ENCODE measurements at regions not wholly inside any gene's neighbourhood (a gene's known extent, or its start where the extent isn't known, plus 50 kb on each side); places are given as distances from the start of the nearest gene placed in this dataset.

GRCh38 chrX:39805022-39805421 lies 292.7 kb downstream of the BCOR start:
- H2AFZ ChIP-seq (ENCODE audit: low read depth), result no peak overlapping the region
- peaks cover 3% of the 10 kb centered on the region for H3F3A ChIP-seq (replicated peaks; ENCODE audit: insufficient read depth)
- no peak overlapping the region for H3K4me2 ChIP-seq
- no peaks in the 10 kb centered on the region for H3K9me3 ChIP-seq
- no peaks in the 10 kb centered on the region for H3K36me3 ChIP-seq (replicated peaks in 1 of 2; ENCODE audit: control insufficient read depth in 1 of 2, insufficient read depth in 2 of 2, low read length in 1 of 2)
- no peaks in the 10 kb centered on the region for H3K79me2 ChIP-seq (ENCODE audit: insufficient read depth)
- ChIA-PET CTCF (no interaction called here), POLR2A (no interaction called here)
- H3K9me2 ChIP-seq, result no peaks in the 10 kb centered on the region
- no peak overlapping the region for H3K9ac ChIP-seq
- H4K20me1 ChIP-seq (ENCODE audit: insufficient read depth), result no peaks in the 10 kb centered on the region
- peaks cover 12 to 13% of the 10 kb centered on the region in 2 experiments; a peak in 2 of 4 replicates for H3K4me1 ChIP-seq (ENCODE audit: control insufficient read depth in 1 of 2, insufficient read depth in 2 of 2, low read depth in 1 of 2, low read length in 1 of 2)
- TF ChIP-seq RFX5 (IDR thresholded peaks at IDR 0.05; ENCODE audit: low read length), result no peak
- no peak for TF ChIP-seq IRF3 (IDR thresholded peaks at IDR 0.05; ENCODE audit: low read depth, low read length)
- TF ChIP-seq, protein P1, sequence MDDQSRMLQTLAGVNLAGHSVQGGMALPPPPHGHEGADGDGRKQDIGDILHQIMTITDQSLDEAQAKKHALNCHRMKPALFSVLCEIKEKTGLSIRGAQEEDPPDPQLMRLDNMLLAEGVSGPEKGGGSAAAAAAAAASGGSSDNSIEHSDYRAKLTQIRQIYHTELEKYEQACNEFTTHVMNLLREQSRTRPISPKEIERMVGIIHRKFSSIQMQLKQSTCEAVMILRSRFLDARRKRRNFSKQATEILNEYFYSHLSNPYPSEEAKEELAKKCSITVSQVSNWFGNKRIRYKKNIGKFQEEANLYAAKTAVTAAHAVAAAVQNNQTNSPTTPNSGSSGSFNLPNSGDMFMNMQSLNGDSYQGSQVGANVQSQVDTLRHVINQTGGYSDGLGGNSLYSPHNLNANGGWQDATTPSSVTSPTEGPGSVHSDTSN (IDR thresholded peaks at IDR 0.05), result no peak
- no peak for TF ChIP-seq TCF12 (IDR thresholded peaks at IDR 0.05)
- TF ChIP-seq TAF1 (IDR thresholded peaks at IDR 0.05; ENCODE audit: borderline replicate concordance, low read depth, low read length), result no peak
- TF ChIP-seq JUND (IDR thresholded peaks at IDR 0.05), result no peak
- no peak for TF ChIP-seq CTCF (IDR thresholded peaks at IDR 0.05)
- TF ChIP-seq RCOR1 (IDR thresholded peaks at IDR 0.05; ENCODE audit: low read length), result no peak
- no peak for TF ChIP-seq CHD2 (IDR thresholded peaks at IDR 0.05; ENCODE audit: low read length, partially characterized antibody)
- no peak for TF ChIP-seq MEF2A (IDR thresholded peaks at IDR 0.05; ENCODE audit: borderline replicate concordance, low read depth)
- no peak for TF ChIP-seq ELF1 (IDR thresholded peaks at IDR 0.05)
- TF ChIP-seq FOXJ3 (CRISPR knock-in tag; IDR thresholded peaks at IDR 0.05), result no peak
- H3K4me3 ChIP-seq (ENCODE audit: low read depth in 2 of 2, low read length in 1 of 2), result no peak overlapping the region
- DNase-seq, result no peak
- peaks cover 15% of the 10 kb centered on the region; the same call in 1 of the 2 replicates for H3K27me3 ChIP-seq (ENCODE audit: insufficient read depth)
- H3K27ac ChIP-seq (ENCODE audit: low read depth in 2 of 2, low read length in 1 of 2), result no peak overlapping the region
- 60% methylated on average over 2 of the region's 2 CpGs for WGBS (ENCODE audit: low lambda C conversion rate)

- ChIA-PET POLR2A (no interaction called here), CTCF (no interaction called here)
- no peaks in the 10 kb centered on the region for H4K20me1 ChIP-seq (ENCODE audit: insufficient read depth)
- H3K79me2 ChIP-seq (ENCODE audit: insufficient read depth), result no peaks in the 10 kb centered on the region
- WGBS (ENCODE audit: low lambda C conversion rate), result 72% methylated on average over 5 of the region's 5 CpGs
- DNase-seq, result no peak
- peaks cover 12 to 13% of the 10 kb centered on the region in 2 experiments; a peak in 2 of 4 replicates for H3K4me1 ChIP-seq (ENCODE audit: control insufficient read depth in 1 of 2, insufficient read depth in 2 of 2, low read depth in 1 of 2, low read length in 1 of 2)
- no peaks in the 10 kb centered on the region for H3K9me3 ChIP-seq
- no peak overlapping the region for H2AFZ ChIP-seq (ENCODE audit: low read depth)
- H3K36me3 ChIP-seq (replicated peaks in 1 of 2; ENCODE audit: control insufficient read depth in 1 of 2, insufficient read depth in 2 of 2, low read length in 1 of 2), result no peaks in the 10 kb centered on the region
- H3K9ac ChIP-seq, result no peak overlapping the region
- H3K4me2 ChIP-seq, result no peak overlapping the region
- TF ChIP-seq ELF1 (IDR thresholded peaks at IDR 0.05) (no peak), USF1 (IDR thresholded peaks at IDR 0.05; ENCODE audit: borderline replicate concordance, low read depth) (no peak), USF2 (IDR thresholded peaks at IDR 0.05; ENCODE audit: borderline replicate concordance, low read depth, low read length) (no peak)
- H3K4me3 ChIP-seq (ENCODE audit: low read depth in 2 of 2, low read length in 1 of 2), result no peak overlapping the region
- no peaks in the 10 kb centered on the region for H3K9me2 ChIP-seq
- H3K27me3 ChIP-seq (ENCODE audit: insufficient read depth), result peaks cover 15% of the 10 kb centered on the region; the same call in 1 of the 2 replicates
- H3F3A ChIP-seq (replicated peaks; ENCODE audit: insufficient read depth), result peaks cover 3% of the 10 kb centered on the region
- H3K27ac ChIP-seq (ENCODE audit: low read depth in 2 of 2, low read length in 1 of 2), result no peak overlapping the region
Measured at GRCh38 chrX:39805825-39806224, 291.9 kb downstream of the BCOR start.
